ENCODE measurements at regions not wholly inside any gene's neighbourhood (a gene's known extent, or its start where the extent isn't known, plus 50 kb on each side); places are given as distances from the start of the nearest gene placed in this dataset.

- Mint-ChIP-seq H3K9me3 (no peaks in the 10 kb centered on the region), H3K36me3 (ENCODE audit: low read depth) (no peaks in the 10 kb centered on the region), H3K27ac (no peak overlapping the region), H3K4me3 (no peak overlapping the region), H3K4me1 (no peaks in the 10 kb centered on the region), H3K27me3 (no peaks in the 10 kb centered on the region)
- DNase-seq: no peak
- no peak for ATAC-seq
These were observed 563.9 kb upstream of the TLE4 start for GRCh38 chr9:79007701-79008483.

- no peaks in the 10 kb centered on the region for H3K9me3 Mint-ChIP-seq
- no peak overlapping the region for H3K4me3 Mint-ChIP-seq
- H3K27me3 Mint-ChIP-seq: no peaks in the 10 kb centered on the region
- no peaks in the 10 kb centered on the region for H3K36me3 Mint-ChIP-seq (ENCODE audit: low read depth)
- ATAC-seq: no peak
- H3K27ac Mint-ChIP-seq: no peak overlapping the region
- no peak for DNase-seq
- no peaks in the 10 kb centered on the region for H3K4me1 Mint-ChIP-seq
These were observed 562.8 kb upstream of the TLE4 start for GRCh38 chr9:79008916-79009315.

- Mint-ChIP-seq H3K9me3 (no peaks in the 10 kb centered on the region), H3K27ac (no peak overlapping the region), H3K27me3 (no peaks in the 10 kb centered on the region), H3K36me3 (ENCODE audit: low read depth) (no peaks in the 10 kb centered on the region), H3K4me3 (no peak overlapping the region), H3K4me1 (no peaks in the 10 kb centered on the region)
- DNase-seq (no peak), ATAC-seq (no peak)
These were observed 560.3 kb upstream of the TLE4 start for GRCh38 chr9:79011461-79011860.

GRCh38 chr9:79012561-79012960 lies 559.2 kb upstream of the TLE4 start:
- Mint-ChIP-seq H3K4me1 (no peaks in the 10 kb centered on the region), H3K4me3 (no peak overlapping the region), H3K27me3 (no peaks in the 10 kb centered on the region), H3K27ac (no peak overlapping the region), H3K9me3 (no peaks in the 10 kb centered on the region), H3K36me3 (ENCODE audit: low read depth) (no peaks in the 10 kb centered on the region)
- no peak for DNase-seq
- ATAC-seq: no peak

GRCh38 chr9:79013715-79014610 lies 557.8 kb upstream of the TLE4 start:
- Mint-ChIP-seq H3K27me3 (no peaks in the 10 kb centered on the region), H3K4me3 (no peak overlapping the region), H3K36me3 (ENCODE audit: low read depth) (no peaks in the 10 kb centered on the region), H3K27ac (no peak overlapping the region), H3K4me1 (no peaks in the 10 kb centered on the region), H3K9me3 (no peaks in the 10 kb centered on the region)
- ATAC-seq (no peak), DNase-seq (no peak)

- H3K4me3 Mint-ChIP-seq: no peak overlapping the region
- H3K27ac Mint-ChIP-seq: no peak overlapping the region
- ATAC-seq (no peak), DNase-seq (no peak)
- H3K27me3 Mint-ChIP-seq: no peaks in the 10 kb centered on the region
- H3K9me3 Mint-ChIP-seq: no peaks in the 10 kb centered on the region
- no peaks in the 10 kb centered on the region for H3K36me3 Mint-ChIP-seq (ENCODE audit: low read depth)
- H3K4me1 Mint-ChIP-seq: no peaks in the 10 kb centered on the region
These were observed 556.7 kb upstream of the TLE4 start for GRCh38 chr9:79014929-79015699.

GRCh38 chr9:79015951-79016350 lies 555.8 kb upstream of the TLE4 start:
- H3K27ac Mint-ChIP-seq: no peak overlapping the region
- H3K36me3 Mint-ChIP-seq (ENCODE audit: low read depth): no peaks in the 10 kb centered on the region
- H3K4me1 Mint-ChIP-seq: no peaks in the 10 kb centered on the region
- DNase-seq (no peak), ATAC-seq (no peak)
- H3K27me3 Mint-ChIP-seq: no peaks in the 10 kb centered on the region
- no peaks in the 10 kb centered on the region for H3K9me3 Mint-ChIP-seq
- H3K4me3 Mint-ChIP-seq: no peak overlapping the region

GRCh38 chr9:79020276-79020675 lies 551.5 kb upstream of the TLE4 start:
- H3K4me1 Mint-ChIP-seq: no peaks in the 10 kb centered on the region
- ATAC-seq (no peak), DNase-seq (no peak)
- no peak overlapping the region for H3K27ac Mint-ChIP-seq
- H3K36me3 Mint-ChIP-seq (ENCODE audit: low read depth): no peaks in the 10 kb centered on the region
- H3K4me3 Mint-ChIP-seq: no peak overlapping the region
- H3K9me3 Mint-ChIP-seq: no peaks in the 10 kb centered on the region
- no peaks in the 10 kb centered on the region for H3K27me3 Mint-ChIP-seq

- no peak overlapping the region for H3K4me3 Mint-ChIP-seq
- H3K27me3 Mint-ChIP-seq: no peaks in the 10 kb centered on the region
- no peaks in the 10 kb centered on the region for H3K36me3 Mint-ChIP-seq (ENCODE audit: low read depth)
- DNase-seq (no peak), ATAC-seq (no peak)
- H3K9me3 Mint-ChIP-seq: no peaks in the 10 kb centered on the region
- H3K27ac Mint-ChIP-seq: no peak overlapping the region
- H3K4me1 Mint-ChIP-seq: no peaks in the 10 kb centered on the region
These were observed 550.7 kb upstream of the TLE4 start for GRCh38 chr9:79021084-79021483.

- Mint-ChIP-seq H3K4me1 (no peaks in the 10 kb centered on the region), H3K4me3 (no peak overlapping the region), H3K27ac (no peak overlapping the region), H3K27me3 (peaks cover 2% of the 10 kb centered on the region), H3K9me3 (no peaks in the 10 kb centered on the region), H3K36me3 (ENCODE audit: low read depth) (no peaks in the 10 kb centered on the region)
- ATAC-seq (no peak), DNase-seq (no peak)
These were observed 548.6 kb upstream of the TLE4 start for GRCh38 chr9:79023134-79023580.

GRCh38 chr9:79026316-79026715 lies 545.4 kb upstream of the TLE4 start:
- Mint-ChIP-seq H3K27ac (no peak overlapping the region), H3K9me3 (no peaks in the 10 kb centered on the region), H3K27me3 (peaks cover 2% of the 10 kb centered on the region), H3K4me1 (no peaks in the 10 kb centered on the region), H3K36me3 (ENCODE audit: low read depth) (no peaks in the 10 kb centered on the region), H3K4me3 (no peak overlapping the region)
- DNase-seq (no peak), ATAC-seq (no peak)

GRCh38 chr9:79028101-79028500 lies 543.7 kb upstream of the TLE4 start:
- Mint-ChIP-seq H3K27me3 (peaks cover 2% of the 10 kb centered on the region), H3K4me3 (no peak overlapping the region), H3K9me3 (no peaks in the 10 kb centered on the region), H3K4me1 (no peaks in the 10 kb centered on the region), H3K36me3 (ENCODE audit: low read depth) (no peaks in the 10 kb centered on the region), H3K27ac (no peak overlapping the region)
- DNase-seq (no peak), ATAC-seq (no peak)

- no peak for ATAC-seq
- no peak for DNase-seq
- peaks cover 5% of the 10 kb centered on the region for H3K9me3 Mint-ChIP-seq
- no peaks in the 10 kb centered on the region for H3K36me3 Mint-ChIP-seq (ENCODE audit: low read depth)
- H3K4me1 Mint-ChIP-seq: no peaks in the 10 kb centered on the region
- no peak overlapping the region for H3K4me3 Mint-ChIP-seq
- no peaks in the 10 kb centered on the region for H3K27me3 Mint-ChIP-seq
- no peak overlapping the region for H3K27ac Mint-ChIP-seq
These were observed 537.2 kb upstream of the TLE4 start for GRCh38 chr9:79034583-79034982.

GRCh38 chr9:79037338-79037737 lies 534.4 kb upstream of the TLE4 start:
- Mint-ChIP-seq H3K27me3 (no peaks in the 10 kb centered on the region), H3K4me3 (no peak overlapping the region), H3K9me3 (peaks cover 5% of the 10 kb centered on the region), H3K36me3 (ENCODE audit: low read depth) (no peaks in the 10 kb centered on the region), H3K27ac (no peak overlapping the region), H3K4me1 (no peaks in the 10 kb centered on the region)
- DNase-seq (no peak), ATAC-seq (no peak)

Measured in activated naive CD8-positive, alpha-beta T cell treated with anti-CD3 and anti-CD28 coated beads, Interleukin-2, amount 50 U/mL, for 24 hours (primary cell).